D341Med (cell line): ENCODE measurements at regions not wholly inside any gene's neighbourhood (a gene's known extent, or its start where the extent isn't known, plus 50 kb on each side); places are given as distances from the start of the nearest gene placed in this dataset.

Experiments
- DNase-seq: peaks from one replicate; pipeline ENCODE4 v3.0.0; 2012; ENCODE audit warnings: low spot score

DNA sequence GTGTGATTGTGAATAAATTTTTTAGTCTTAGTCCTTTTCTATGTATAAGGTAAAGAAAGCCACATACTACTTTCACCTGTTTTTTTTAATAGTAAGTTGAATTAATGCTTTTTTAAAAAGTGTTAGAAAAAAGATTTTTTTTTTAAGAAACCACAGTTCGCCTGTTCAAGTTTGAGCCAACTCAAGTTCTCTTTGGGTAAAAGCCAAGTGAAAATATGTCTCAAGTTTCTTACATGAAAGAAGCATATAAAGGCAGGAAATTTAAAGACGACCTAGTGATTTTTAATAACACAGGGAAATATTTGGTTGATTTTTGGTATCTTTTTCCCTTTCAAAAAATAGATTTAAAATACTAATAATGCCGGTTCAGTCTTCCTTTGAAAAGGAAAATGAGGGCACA, 369.9 kb upstream of the NR3C2 start:
- DNase-seq = no peak

DNA sequence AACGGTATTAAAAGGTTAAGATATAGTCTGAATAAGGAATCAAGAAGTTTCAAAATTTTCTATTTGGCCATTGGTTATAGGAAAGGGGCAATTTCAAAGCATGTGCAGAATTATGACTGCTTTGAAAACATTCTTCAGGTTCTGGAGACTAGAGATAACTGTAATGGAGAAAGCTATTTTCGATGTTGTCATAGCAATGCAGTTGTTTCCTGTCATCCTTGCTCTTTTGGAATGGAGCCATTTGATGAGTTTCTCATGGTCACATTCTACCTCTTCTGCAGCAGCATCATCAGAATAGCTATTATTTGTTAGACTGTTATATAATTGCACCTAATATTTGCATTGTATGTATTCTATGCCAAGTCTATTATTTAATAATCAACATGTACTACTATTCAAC, 368.2 kb upstream of the NR3C2 start:
- DNase-seq = no peak

DNA sequence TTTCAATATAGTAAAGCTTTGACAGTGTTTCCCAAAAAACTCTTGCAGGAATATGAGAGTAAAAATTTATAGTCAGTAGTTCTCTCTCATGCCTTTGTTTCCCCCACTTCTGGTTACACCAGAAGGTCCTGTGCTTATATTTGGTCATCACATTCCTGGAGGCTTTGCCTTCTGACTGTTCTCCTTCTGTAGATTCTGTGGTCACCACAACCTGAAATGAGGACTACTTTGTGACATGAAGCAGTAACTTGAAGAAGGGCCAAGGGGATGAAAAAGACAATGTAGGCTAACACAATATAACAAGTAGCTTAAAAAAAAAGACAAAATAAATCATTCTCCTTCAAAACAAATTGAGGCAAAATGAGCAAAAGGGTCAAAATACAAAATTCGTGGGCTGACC, 366.2 kb upstream of the NR3C2 start:
- no peak for DNase-seq

DNA sequence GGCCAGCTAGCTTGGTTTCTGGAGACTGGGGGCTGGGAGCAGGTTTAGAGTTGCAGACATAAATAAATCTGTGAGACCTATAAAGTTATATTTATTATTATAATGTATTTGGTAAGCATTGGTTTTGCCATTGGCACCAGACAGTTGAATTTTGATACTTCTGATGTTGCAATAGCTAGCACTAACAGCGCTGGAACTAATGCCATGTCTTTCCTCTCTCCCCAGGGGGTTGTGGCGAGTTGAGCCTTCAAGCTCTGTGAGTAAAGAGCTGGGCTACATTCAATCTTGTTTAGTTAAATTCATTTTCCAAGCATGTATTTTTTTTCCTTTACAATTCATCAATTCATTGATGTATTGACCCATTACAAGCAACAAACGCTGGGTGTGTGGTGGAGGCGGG, 358.7 kb upstream of the NR3C2 start:
- no peak for DNase-seq

DNA sequence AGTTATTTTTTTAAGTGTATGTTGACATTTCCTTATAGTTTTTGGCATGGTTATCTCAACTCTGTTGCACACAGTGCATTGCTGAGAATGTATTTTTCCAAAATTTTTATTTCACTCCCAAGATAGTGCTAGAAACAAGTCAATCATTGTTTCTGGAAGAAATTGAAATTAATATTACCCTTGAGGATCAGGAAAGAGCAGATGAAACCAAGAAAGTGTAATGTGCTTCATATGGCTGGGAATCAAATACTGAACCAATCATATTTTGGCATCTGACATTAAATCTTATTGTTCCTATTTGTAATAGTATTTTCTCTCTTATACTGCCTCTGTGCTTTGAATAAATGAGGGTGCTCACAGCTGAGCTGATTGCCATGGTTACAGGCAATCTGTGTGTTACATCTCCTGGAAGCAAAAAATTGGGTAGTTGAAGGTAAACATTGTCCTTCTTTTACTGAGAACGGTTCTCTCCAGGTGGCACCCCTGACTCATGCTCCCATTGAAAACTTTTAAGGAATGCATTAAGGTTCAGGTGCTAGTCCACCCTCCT, 358.2 kb upstream of the NR3C2 start:
- DNase-seq = no peak

DNA sequence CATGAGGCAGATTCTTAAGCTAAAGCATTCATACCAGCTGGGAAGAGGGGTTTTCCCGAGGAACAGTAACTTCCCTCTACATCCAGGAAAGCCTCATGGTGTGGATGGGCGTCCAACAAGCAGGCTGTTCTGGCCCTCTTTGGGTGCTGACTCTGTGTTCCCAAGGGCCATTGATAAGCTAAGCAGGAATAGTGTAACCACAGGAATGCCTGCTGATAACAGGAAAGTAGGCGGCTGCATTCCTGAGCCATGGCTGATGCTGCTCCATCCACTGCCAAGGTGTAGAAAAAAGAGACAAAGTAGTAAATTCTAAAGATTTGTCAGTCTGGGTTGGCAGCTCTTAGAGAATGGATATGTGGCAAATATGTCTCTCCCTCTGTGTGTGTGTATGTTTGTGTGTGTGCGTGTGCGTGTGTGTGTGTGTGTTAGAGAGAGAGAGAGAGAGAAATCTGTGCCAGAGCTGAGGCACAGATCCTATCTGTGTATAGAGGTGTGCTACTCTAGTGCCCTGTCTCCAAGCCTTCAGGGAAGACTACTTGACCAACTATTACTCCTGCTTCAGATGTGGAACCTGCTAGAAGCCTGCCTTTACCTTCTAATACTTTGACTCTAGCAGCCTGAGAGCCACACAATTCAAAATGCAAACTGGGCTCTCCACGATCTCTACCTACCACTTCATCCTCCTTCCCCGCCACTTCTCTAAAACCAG, 353.1 kb upstream of the NR3C2 start:
- DNase-seq = no peak

DNA sequence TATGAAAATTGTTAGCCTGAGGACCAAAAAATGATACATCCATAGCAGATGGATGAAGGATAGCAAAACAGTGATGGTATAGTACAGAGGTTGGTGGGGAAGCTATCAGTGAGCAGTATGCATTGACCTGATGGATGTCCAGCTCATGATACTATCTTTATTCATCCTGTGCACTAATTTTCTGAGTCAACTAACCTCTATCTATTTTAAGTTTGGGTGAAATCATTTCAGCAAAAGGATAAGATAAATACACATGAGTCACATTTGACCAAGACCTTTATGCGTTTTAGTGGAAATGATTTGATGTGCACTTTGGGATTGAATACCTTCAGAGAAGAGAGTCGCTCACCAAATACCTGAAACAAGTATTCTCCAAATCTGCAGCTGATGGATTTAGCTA, 351.0 kb upstream of the NR3C2 start:
- no peak for DNase-seq

DNA sequence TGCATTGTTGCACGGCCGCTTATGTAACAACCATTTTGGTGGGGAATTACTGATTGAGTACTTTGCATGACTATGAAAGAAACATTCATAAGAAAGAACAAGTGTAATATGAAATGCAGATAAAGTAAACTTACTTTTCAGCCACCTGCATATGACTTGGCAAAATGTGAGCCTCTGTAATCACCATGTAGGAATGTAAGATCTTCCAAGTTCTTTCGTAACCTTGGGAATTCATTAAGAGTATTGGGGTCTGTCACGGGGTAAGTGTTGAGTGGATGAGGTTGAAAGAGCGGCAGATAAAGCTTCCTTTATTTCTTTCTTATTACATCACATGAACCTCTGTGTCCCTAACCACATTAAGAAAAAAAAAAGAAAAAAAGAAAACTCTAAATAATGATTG, 348.5 kb upstream of the NR3C2 start:
- no peak for DNase-seq

DNA sequence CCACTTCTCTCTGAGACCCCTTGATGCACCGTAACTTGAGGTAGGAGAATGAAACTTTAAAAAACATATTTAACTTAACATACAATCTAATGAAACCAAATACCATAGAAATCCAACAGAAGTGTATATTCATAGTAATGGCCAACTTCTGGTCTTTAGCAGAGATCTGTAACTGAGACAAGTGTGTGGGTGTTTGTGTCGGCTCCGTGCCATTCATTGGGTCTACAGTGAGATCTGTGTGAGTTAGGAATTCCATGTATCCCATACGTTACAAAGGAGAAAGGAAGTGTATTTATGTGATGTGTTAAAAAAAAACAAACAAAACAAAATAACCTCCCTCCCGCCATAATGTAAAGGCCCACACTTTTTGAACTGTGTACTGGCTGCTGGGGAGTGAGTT, 348.0 kb upstream of the NR3C2 start:
- DNase-seq = no peak

DNA sequence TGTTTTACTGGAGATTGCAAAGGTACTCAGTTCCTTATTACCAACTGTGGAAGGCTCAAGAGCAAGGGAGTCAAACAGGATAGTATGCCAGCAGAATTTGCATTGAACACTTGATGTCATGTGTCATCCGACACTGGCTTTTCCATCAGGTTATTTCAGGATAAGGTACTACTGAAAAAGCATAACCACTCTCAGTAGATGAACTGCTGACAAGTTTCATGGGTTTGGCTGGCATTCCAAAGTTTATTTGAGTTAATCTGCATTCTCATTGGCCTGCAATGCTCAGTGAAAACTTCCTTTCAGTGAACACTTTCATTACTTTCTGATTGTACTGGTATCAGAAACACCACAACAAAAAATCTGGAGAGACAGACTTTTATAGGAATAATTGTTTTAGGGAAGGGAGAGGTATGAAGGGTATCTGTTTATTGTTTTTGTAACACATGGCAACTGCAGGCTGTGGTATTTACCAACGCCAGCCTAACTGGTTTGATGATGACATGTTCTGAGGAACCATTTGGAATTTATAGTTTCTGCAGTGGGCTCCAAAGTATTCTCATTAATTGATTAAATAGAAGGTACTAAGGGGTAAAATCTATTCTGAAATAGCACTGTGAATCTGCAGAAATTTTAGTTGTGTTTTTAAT, 345.7 kb upstream of the NR3C2 start:
- DNase-seq = no peak

DNA sequence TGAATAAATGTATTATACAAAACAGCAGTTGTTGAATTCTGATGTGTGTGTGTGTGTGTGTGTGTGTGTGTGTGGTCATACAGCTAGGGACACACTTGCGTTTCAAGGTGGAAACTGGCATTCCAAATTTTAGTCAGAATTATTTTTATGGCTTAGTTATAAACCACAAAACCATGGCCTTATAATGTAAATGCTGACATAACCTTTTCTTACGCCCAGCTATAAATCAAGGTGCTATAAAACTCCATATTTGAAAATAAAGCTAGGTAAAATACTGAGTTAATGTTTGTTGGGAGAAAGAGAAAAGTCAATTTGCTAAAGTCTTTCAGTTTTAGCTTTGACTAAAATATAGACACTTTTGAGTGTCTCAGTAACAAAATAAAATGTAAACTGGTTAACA, 345.1 kb upstream of the NR3C2 start:
- DNase-seq = no peak

DNA sequence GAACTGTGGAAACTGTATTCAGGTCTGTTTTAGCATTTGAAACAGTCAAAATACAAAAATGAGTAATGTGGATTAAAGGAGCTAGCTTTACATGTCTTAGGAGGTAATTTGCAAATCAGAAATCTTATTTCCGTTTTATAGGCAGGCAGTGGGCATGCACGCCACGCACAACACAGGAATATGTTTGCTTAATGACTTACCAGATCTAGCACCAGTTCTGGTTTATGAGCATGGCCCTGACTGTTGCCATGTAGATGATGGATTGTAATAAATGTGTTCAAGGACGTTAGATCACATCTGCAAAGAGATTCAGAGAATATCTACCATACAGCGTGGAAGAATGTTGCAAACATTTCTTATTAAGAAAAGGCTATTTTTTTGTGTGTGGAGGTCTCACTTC, 344.5 kb upstream of the NR3C2 start:
- DNase-seq = no peak

DNA sequence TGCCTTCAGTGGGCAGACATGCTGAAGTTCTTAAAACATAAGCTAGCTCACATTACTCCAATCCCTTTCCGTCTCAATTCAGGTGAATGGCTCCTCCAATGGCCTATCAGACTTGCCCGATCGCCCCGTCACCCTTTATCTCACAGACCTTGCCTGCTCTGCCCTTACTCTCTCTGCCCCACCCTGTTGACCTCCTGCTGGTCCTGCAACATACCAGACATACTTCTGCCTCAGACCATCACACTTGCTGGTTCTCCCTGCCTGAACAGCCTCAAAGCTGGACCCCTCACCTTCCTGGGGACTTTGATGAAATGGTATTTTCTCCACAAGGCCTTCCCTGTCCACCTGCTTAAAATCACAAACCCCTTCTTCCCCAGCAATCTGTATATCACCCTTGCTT, 340.1 kb upstream of the NR3C2 start:
- no peak for DNase-seq

DNA sequence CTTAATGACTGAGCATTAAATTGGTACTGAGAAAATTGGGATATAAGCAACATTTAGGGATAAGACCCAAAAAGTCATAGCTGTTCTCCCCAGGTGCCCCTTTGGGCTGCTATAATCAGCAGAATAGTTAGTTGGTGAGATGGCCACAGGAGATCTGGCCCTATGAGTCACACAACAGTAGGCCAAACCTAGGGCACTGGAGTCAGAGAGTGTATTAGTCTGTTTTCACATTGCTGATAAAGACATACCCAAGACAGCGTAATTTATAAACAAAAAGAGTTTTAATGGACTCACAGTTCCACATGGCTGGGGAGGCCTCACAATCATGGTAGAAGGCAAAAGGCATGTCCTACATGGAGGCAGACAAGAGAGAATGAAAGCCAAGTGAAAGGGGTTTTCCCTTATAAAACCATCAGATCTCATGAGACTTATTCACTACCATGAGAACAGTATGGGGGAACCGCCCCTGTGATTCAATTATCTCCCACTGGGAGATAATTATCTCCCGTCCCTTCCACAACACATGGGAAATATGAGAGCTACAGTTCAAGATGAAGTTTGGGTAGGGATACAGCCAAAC, 338.3 kb upstream of the NR3C2 start:
- no peak for DNase-seq

DNA sequence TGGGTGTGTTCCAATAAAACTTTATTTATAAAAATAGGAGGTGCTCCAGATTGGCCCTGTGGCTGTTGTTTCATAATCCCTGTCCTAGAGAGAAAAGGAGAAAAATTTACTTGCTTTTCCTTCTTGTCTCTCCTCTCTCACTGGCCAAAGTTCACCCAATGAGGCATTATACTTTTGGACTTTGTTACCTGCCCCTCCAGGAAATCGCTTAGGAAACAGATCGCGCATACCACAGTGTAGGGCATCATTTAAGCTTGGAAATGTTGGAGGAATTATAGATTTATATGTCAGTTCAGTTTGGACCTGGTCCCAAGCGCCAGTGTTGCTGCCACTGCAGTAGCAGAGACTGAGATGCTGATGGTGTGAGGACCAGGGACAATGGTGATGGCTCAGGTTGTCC, 337.6 kb upstream of the NR3C2 start:
- DNase-seq = no peak

DNA sequence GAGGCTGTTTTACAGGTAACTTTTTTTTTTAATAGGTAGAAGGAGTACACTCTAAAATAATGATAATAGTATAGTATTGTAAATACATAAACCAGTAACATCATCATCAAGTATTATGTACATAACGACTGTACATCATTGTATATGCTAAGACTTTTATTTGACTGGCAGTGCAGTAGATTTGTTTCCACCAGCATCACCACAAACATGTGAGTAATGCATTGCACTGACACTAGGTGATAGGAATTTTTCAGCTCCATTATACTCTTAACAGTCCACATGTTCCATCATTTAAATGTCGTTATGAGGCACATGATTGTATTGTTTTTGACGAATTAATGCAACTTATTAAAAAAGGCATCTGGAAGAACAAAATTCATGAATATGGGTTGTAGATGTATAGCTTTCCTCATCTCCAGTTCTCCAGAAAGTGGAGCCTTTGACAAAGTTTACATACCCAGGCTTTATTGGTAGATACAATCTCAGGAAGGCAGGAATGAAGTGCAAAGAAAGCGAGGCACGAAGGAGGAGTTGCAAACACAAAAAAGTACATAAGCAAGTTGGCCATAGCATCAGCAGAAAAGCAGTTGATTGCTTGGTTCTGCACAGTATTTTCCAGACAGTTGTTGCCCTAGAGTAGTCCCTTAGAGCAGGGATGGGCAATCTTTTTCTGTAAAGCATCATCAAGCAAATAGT, 336.9 kb upstream of the NR3C2 start:
- DNase-seq = no peak

DNA sequence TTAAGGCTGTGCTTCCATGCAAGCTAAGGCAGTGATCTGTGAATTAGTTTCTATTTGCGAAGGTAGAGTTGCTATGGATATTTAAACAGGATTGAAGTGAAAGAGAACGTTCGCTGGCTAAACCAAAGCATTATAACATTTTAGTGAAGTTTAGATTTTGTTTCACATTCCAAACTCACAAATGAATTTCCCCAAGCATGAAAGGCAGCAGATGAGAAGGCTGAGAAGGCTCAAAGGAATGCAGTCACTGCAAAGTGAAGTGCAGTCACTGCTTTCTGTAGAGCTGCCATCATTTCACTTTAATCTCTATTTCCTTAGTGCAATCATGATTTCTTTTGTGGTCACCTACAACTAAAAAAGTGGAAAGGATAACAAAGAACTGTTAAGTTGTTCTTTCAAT, 334.7 kb upstream of the NR3C2 start:
- DNase-seq = no peak

DNA sequence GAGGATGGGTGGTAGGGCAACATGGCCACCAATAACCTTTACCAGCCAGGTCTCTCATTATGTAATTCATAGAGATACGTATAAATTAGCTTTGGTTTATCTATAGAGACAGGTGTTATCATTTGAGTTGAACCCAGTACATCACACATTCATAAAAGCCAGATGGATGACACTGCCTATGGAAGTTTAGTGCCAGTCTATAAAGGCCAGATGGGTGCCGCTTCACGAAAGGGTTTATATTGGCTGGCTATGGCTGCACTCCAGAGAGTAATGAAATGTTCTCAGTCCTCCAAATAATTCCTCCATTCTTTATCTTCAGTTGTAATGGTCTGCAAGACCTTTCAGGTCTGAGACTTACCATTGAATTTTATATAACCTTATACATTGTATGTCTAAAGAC, 331.9 kb upstream of the NR3C2 start:
- no peak for DNase-seq

DNA sequence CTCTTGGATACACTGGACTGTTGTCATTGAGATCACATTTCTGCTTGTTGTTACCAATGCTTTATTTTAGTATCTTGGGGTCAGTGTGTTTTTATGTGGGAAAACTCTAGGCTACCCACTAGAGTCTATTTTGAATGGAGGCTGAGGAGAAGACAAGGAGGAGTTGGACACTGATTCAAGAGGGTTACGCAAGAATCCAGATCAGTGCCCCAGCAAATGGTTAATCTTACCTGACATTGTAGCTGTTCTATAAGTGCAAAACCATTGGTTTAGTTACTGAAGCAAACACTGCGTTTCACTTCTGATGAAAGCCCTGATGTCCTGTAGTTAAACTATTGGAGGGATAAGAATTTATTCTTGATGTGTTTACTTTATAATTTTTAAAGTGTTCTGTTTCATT, 331.1 kb upstream of the NR3C2 start:
- no peak for DNase-seq

DNA sequence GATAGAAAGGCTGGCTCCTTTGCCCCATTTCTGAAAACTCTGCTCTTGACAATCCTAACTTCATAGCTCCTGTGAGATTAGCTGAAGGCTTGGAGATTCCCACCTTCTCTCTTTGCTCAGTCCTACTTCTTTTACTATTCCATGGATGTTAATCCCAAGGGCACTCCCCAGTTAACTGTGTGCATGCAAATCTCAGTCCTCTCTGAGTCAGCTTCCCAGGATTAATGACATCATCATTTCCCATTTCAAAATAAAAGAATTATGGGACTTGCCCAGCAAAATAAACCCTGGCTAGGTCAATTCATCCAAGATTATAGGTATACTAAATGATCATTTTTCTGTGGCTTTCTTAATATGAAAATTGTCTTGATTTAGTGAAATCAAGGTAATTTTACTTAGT, 328.6 kb upstream of the NR3C2 start:
- no peak for DNase-seq

DNA sequence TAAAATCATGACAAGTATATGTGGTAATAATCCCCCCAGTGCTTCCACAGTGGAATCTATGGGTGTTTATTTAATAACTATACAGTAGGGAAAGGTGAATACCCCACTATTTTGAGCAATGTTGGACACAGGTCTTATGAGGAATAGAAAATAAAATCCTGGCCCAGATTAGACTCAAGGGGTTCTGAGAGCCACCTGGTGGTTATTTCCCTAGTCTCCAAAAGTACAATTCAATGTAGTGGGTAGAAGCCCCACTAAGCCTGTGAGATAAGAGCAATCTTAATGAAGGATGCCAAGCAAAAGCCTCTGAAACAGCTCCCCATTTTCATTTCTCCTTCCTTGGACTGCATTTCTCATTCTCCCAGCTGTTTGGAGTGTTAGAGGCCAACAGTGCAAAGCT, 328.2 kb upstream of the NR3C2 start:
- DNase-seq = no peak

DNA sequence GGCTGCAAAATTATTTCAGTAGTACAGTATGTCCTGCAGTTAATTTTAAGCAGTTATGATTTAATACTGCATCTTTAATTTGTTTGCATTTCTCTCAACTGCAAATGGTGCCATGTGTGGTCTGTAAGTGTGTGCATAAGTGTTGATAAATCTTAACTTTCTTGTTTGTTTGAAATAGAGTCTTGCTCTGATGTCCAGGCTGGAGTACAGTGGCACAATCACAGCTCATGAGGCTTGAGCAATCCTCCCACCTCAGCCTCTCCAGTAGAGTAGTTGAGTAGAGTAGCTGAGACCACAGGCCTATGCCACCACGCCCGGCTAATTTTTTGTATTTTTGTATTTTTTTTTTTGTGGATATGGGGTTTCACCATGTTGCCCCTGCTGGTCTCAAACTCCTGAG, 322.5 kb upstream of the NR3C2 start:
- no peak for DNase-seq

DNA sequence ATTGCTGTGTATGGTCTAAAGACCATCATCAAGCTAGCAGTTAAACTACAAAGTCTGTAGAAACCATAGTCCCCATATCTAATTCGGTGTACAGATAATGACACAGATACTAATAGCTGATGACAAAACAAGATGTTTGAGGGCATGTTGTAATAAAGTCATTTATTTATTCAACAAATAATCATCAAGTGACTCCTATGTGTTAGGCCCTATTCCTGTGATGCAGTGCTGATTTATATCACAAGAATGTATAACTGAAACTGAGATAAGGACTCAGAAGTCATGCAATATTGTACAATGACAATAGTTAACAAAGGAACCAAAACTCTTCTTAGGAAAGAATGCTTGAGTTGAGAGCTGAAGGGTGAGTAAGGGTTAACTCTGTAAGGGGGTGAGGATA, 315.0 kb upstream of the NR3C2 start:
- DNase-seq = no peak
